OCI-LY3 (cell line): ENCODE measurements at regions not wholly inside any gene's neighbourhood (a gene's known extent, or its start where the extent isn't known, plus 50 kb on each side); places are given as distances from the start of the nearest gene placed in this dataset.

Source experiments
- CTCF ChIP-seq: fragments of 200-600, 300-600 bp; sonication (generic); IDR thresholded peaks from 2 replicates; pipeline ENCODE4 v1.5.1; 2014; ENCODE audit warnings: antibody characterized with exemption, low read length, low read depth
- EZH2phosphoT487 ChIP-seq: fragments of 200-600 bp; shearing (Covaris generic); IDR thresholded peaks from 2 replicates; pipeline ENCODE4 v1.6.1; 2018; ENCODE audit warnings: antibody characterized with exemption, mixed run types, low read depth

GRCh38 chr7:98495200-98495955 is 94.5 kb upstream of the BAIAP2L1 start:
- TF ChIP-seq CTCF (no peak), EZH2phosphoT487 (no peak)
